ENCODE measurements at regions not wholly inside any gene's neighbourhood (a gene's known extent, or its start where the extent isn't known, plus 50 kb on each side); places are given as distances from the start of the nearest gene placed in this dataset.

DNA sequence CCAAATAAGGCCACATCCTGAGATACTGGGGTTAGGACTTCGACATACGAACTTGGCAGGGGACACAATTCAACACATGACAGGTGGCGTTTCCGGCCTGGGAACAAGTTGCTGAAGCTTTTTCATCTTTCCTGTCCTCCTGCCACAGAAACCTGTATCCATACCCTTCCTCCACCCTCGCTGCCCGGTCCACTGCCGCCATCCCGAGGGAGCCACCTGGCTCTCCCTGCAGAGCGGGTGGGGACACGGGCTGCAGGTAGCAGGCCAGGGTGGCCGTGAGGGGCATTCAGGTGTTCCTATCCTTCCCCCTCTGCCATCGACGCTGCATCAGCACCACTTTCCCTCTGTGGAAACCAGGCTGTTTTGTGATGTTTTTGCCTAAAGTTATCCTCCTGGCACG, 74.4 kb upstream of the TWIST2 start:
- in situ Hi-C loops (cut with HindIII; ENCODE audit: low pct_unique_long_range_greater_than_20kb, low sequenced_read_pairs) = no loop called here
- ChIA-PET POLR2A (no interaction called here), CTCF (no interaction called here)
- TF ChIP-seq, protein P1, sequence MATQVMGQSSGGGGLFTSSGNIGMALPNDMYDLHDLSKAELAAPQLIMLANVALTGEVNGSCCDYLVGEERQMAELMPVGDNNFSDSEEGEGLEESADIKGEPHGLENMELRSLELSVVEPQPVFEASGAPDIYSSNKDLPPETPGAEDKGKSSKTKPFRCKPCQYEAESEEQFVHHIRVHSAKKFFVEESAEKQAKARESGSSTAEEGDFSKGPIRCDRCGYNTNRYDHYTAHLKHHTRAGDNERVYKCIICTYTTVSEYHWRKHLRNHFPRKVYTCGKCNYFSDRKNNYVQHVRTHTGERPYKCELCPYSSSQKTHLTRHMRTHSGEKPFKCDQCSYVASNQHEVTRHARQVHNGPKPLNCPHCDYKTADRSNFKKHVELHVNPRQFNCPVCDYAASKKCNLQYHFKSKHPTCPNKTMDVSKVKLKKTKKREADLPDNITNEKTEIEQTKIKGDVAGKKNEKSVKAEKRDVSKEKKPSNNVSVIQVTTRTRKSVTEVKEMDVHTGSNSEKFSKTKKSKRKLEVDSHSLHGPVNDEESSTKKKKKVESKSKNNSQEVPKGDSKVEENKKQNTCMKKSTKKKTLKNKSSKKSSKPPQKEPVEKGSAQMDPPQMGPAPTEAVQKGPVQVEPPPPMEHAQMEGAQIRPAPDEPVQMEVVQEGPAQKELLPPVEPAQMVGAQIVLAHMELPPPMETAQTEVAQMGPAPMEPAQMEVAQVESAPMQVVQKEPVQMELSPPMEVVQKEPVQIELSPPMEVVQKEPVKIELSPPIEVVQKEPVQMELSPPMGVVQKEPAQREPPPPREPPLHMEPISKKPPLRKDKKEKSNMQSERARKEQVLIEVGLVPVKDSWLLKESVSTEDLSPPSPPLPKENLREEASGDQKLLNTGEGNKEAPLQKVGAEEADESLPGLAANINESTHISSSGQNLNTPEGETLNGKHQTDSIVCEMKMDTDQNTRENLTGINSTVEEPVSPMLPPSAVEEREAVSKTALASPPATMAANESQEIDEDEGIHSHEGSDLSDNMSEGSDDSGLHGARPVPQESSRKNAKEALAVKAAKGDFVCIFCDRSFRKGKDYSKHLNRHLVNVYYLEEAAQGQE (IDR thresholded peaks at IDR 0.05; ENCODE audit: insufficient read depth in 1 of 2, low read depth in 2 of 2, low read length in 1 of 2) = no peak
- no peak for TF ChIP-seq POLR2AphosphoS5 (IDR thresholded peaks at IDR 0.05; ENCODE audit: low read depth, low read length)
- TF ChIP-seq SIN3A (IDR thresholded peaks at IDR 0.05; ENCODE audit: borderline replicate concordance, insufficient read depth, low read depth, low read length) = no peak
- TF ChIP-seq, protein P2, sequence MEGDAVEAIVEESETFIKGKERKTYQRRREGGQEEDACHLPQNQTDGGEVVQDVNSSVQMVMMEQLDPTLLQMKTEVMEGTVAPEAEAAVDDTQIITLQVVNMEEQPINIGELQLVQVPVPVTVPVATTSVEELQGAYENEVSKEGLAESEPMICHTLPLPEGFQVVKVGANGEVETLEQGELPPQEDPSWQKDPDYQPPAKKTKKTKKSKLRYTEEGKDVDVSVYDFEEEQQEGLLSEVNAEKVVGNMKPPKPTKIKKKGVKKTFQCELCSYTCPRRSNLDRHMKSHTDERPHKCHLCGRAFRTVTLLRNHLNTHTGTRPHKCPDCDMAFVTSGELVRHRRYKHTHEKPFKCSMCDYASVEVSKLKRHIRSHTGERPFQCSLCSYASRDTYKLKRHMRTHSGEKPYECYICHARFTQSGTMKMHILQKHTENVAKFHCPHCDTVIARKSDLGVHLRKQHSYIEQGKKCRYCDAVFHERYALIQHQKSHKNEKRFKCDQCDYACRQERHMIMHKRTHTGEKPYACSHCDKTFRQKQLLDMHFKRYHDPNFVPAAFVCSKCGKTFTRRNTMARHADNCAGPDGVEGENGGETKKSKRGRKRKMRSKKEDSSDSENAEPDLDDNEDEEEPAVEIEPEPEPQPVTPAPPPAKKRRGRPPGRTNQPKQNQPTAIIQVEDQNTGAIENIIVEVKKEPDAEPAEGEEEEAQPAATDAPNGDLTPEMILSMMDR (IDR thresholded peaks at IDR 0.05) = no peak
- TF ChIP-seq TCF7L2 (IDR thresholded peaks at IDR 0.05; ENCODE audit: low read depth, low read length) = no peak
- intact Hi-C loops (cut with micrococcal nuclease; ENCODE audit: unreplicated experiment) = no loop called here
- Histone ChIP-seq H3K36me3 (ENCODE audit: control insufficient read depth, insufficient read depth, low read length) (no peaks in the 10 kb centered on the region), H3K9me3 (ENCODE audit: control insufficient read depth, insufficient read depth, low read depth, low read length) (peaks cover 10% of the 10 kb centered on the region; the same call in 1 of the 2 replicates), H3K27me3 (ENCODE audit: control insufficient read depth, insufficient read depth, low read length) (no peaks in the 10 kb centered on the region), H3K4me3 (ENCODE audit: low read depth in 2 of 2, low read length in 2 of 2) (no peak overlapping the region), H3K27ac (ENCODE audit: low read length) (no peak overlapping the region), H3K4me1 (ENCODE audit: control insufficient read depth, insufficient read depth, low read length) (no peaks in the 10 kb centered on the region)
- no TSS peak for BruUV-seq (replicated peaks)
- ATAC-seq = no peak
- no peak for DNase-seq (ENCODE audit: low read depth, low spot score)

DNA sequence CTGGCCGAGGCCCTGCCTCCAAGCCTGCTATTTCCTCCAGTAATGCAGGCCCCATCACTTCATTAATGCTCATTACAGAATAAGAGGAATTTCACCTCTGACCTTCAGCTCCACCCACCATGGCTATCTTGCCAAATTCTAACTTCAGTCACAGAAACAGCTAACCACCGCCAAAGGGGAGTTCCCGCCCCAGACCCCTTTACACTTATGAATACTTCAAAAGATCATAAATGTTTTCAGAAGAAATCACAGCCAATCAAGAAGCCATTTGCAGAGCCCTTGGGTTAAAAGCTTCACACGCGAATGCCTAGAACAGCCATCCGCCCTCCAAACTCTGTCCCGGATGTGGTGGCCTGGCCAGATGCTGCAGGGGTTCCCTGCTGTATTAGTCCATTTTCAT, 73.8 kb upstream of the TWIST2 start:
- BruUV-seq (replicated peaks) = no TSS peak
- Histone ChIP-seq H3K27ac (ENCODE audit: low read length) (no peak overlapping the region), H3K4me3 (ENCODE audit: low read depth in 2 of 2, low read length in 2 of 2) (no peak overlapping the region), H3K36me3 (ENCODE audit: control insufficient read depth, insufficient read depth, low read length) (no peaks in the 10 kb centered on the region), H3K9me3 (ENCODE audit: control insufficient read depth, insufficient read depth, low read depth, low read length) (peaks cover 5% of the 10 kb centered on the region; the same call in 1 of the 2 replicates), H3K4me1 (ENCODE audit: control insufficient read depth, insufficient read depth, low read length) (no peaks in the 10 kb centered on the region), H3K27me3 (ENCODE audit: control insufficient read depth, insufficient read depth, low read length) (no peaks in the 10 kb centered on the region)
- POLR2A ChIA-PET = no interaction called here
- ATAC-seq (no peak), DNase-seq (ENCODE audit: low read depth, low spot score) (no peak)
- no peak for TF ChIP-seq POLR2AphosphoS5 (IDR thresholded peaks at IDR 0.05; ENCODE audit: low read depth, low read length)
- TF ChIP-seq TCF7L2 (IDR thresholded peaks at IDR 0.05; ENCODE audit: low read depth, low read length) = no peak
- TF ChIP-seq SIN3A (IDR thresholded peaks at IDR 0.05; ENCODE audit: borderline replicate concordance, insufficient read depth, low read depth, low read length) = no peak
- TF ChIP-seq, protein P2 (IDR thresholded peaks at IDR 0.05) = no peak
- TF ChIP-seq, protein P1 (IDR thresholded peaks at IDR 0.05; ENCODE audit: insufficient read depth in 1 of 2, low read depth in 2 of 2, low read length in 1 of 2) = no peak
- CTCF ChIA-PET = no interaction called here
- in situ Hi-C loops (cut with HindIII; ENCODE audit: low pct_unique_long_range_greater_than_20kb, low sequenced_read_pairs) = no loop called here
- intact Hi-C loops (cut with micrococcal nuclease; ENCODE audit: unreplicated experiment) = no loop called here
